Neural progenitor cell (in vitro differentiated cells): ENCODE measurements at regions not wholly inside any gene's neighbourhood (a gene's known extent, or its start where the extent isn't known, plus 50 kb on each side); places are given as distances from the start of the nearest gene placed in this dataset.

Source experiments
- EZH2 ChIP-seq: fragments of 200-600 bp; sonication (generic); IDR thresholded peaks from 2 replicates; pipeline ENCODE4 v1.6.1; 2017; ENCODE audit warnings: antibody characterized with exemption, mild to moderate bottlenecking, moderate library complexity
- EZH2phosphoT487 ChIP-seq: fragments of 200-600 bp; sonication (generic); IDR thresholded peaks from 2 replicates; pipeline ENCODE4 v1.6.1; 2017; ENCODE audit warnings: antibody characterized with exemption
- TF ChIP-seq, protein P1 (sequence below): fragments of 200-600 bp; sonication (generic); IDR thresholded peaks from 2 replicates; pipeline ENCODE4 v1.5.1; 2017; ENCODE audit warnings: antibody characterized with exemption, mild to moderate bottlenecking

DNA sequence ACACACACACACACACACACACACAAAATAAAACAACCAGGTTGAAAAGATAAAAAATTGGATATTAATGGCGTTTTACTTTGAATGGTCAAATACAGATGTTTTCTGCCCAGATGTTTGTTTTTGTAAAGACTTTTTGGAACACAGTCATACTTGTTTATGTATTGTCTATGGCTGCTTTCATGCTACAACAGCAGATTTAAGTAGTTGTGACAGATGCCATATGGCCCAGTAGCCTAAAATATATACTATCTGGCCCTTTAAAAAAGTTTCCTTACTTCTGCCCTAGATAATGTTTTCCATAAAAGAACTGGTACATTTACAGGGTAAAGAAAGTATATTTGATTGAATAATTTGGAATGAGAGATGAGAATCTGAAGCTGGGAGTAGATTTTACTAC, 1362.8 kb upstream of the SEL1L start:
- TF ChIP-seq, protein P1, sequence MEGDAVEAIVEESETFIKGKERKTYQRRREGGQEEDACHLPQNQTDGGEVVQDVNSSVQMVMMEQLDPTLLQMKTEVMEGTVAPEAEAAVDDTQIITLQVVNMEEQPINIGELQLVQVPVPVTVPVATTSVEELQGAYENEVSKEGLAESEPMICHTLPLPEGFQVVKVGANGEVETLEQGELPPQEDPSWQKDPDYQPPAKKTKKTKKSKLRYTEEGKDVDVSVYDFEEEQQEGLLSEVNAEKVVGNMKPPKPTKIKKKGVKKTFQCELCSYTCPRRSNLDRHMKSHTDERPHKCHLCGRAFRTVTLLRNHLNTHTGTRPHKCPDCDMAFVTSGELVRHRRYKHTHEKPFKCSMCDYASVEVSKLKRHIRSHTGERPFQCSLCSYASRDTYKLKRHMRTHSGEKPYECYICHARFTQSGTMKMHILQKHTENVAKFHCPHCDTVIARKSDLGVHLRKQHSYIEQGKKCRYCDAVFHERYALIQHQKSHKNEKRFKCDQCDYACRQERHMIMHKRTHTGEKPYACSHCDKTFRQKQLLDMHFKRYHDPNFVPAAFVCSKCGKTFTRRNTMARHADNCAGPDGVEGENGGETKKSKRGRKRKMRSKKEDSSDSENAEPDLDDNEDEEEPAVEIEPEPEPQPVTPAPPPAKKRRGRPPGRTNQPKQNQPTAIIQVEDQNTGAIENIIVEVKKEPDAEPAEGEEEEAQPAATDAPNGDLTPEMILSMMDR, result no peak
- TF ChIP-seq EZH2 (no peak), EZH2phosphoT487 (no peak)
